NB4 (cell line): ENCODE measurements at regions not wholly inside any gene's neighbourhood (a gene's known extent, or its start where the extent isn't known, plus 50 kb on each side); places are given as distances from the start of the nearest gene placed in this dataset.

Source experiments
- CTCF ChIP-seq: IDR thresholded peaks from one replicate; pipeline ENCODE4 v1.5.1; 2012; ENCODE audit warnings: low read depth, low read length
- MYC ChIP-seq: IDR thresholded peaks from 2 replicates; pipeline ENCODE4 v1.6.1; 2011; ENCODE audit warnings: low read depth, low read length
- POLR2A ChIP-seq: IDR thresholded peaks from 2 replicates; pipeline ENCODE4 v1.6.1; 2011; ENCODE audit warnings: mild to moderate bottlenecking; ENCODE audit not compliant: insufficient read length; ENCODE audit errors: extremely low read depth

GRCh38 chr9:18238254-18238653 is 235.7 kb upstream of the ADAMTSL1 start:
- TF ChIP-seq CTCF, result no peak
- no peak for TF ChIP-seq MYC
- no peak for TF ChIP-seq POLR2A
